SHP77 treated with DMSO at 0.1 percent for 48 hours (cell line): ENCODE measurements at regions not wholly inside any gene's neighbourhood (a gene's known extent, or its start where the extent isn't known, plus 50 kb on each side); places are given as distances from the start of the nearest gene placed in this dataset.
"Not testable (repeated sequence)": the region's sequence is repeated elsewhere in the genome, so short reads cannot be mapped to it uniquely, and the experiment has no call there.

Source experiments
- DNase-seq: peaks from one replicate; lab custom pipeline; 2025; lab: John Stamatoyannopoulos, UW

GRCh38 chr3:107942951-107943749 lies 147.7 kb downstream of the CD47 start:
- DNase-seq, result no peak

- no peak for DNase-seq
Measured at GRCh38 chr3:107942244-107942643, 148.6 kb downstream of the CD47 start.

- no peak for DNase-seq
Measured at GRCh38 chr3:107939691-107940442, 151.0 kb downstream of the CD47 start.

- no peak for DNase-seq
Measured at GRCh38 chr3:107938143-107938542, 152.7 kb downstream of the CD47 start.

- no peak for DNase-seq
Measured at GRCh38 chr3:107934808-107935207, 156.0 kb downstream of the CD47 start.

GRCh38 chr3:107933450-107933849 lies 157.4 kb downstream of the CD47 start:
- DNase-seq, result no peak

- no peak for DNase-seq
Measured at GRCh38 chr3:107931326-107931725, 159.5 kb downstream of the CD47 start.

- no peak for DNase-seq
Measured at GRCh38 chr3:107929088-107929487, 161.7 kb downstream of the CD47 start.

- peak; percentile 13 for DNase-seq
Measured at GRCh38 chr3:107928084-107928445, 162.8 kb downstream of the CD47 start.

- peak; percentile 35 for DNase-seq
Measured at GRCh38 chr3:107927361-107928083, 163.3 kb downstream of the CD47 start.

GRCh38 chr3:107925851-107926250 lies 165.0 kb downstream of the CD47 start:
- no peak for DNase-seq

- no peak for DNase-seq
Measured at GRCh38 chr3:107921038-107921437, 169.8 kb downstream of the CD47 start.

GRCh38 chr3:107920538-107920937 lies 170.3 kb downstream of the CD47 start:
- DNase-seq, result no peak

GRCh38 chr3:107919239-107919638 lies 171.6 kb downstream of the CD47 start:
- DNase-seq, result no peak

- no peak for DNase-seq
Measured at GRCh38 chr3:107916171-107916570, 174.7 kb downstream of the CD47 start.

GRCh38 chr3:107915706-107916105 lies 175.1 kb downstream of the CD47 start:
- DNase-seq, result no peak

- no peak for DNase-seq
Measured at GRCh38 chr3:107913701-107914100, 177.1 kb downstream of the CD47 start.

GRCh38 chr3:107911337-107912000 lies 179.4 kb downstream of the CD47 start:
- DNase-seq, result no peak

GRCh38 chr3:107910713-107911259 lies 180.0 kb downstream of the CD47 start:
- no peak for DNase-seq

- not testable (repeated sequence) for DNase-seq
Measured at GRCh38 chr3:107909583-107909982, 181.2 kb downstream of the CD47 start.

GRCh38 chr3:107907996-107908395 lies 182.8 kb downstream of the CD47 start:
- no peak for DNase-seq

- DNase-seq, result no peak
Measured at GRCh38 chr3:107904536-107905066, 186.2 kb downstream of the CD47 start.
